Thyroid gland (tissue), 4 donors: ENCODE measurements at regions not wholly inside any gene's neighbourhood (a gene's known extent, or its start where the extent isn't known, plus 50 kb on each side); places are given as distances from the start of the nearest gene placed in this dataset.

ENCODE experiments used
- DNase-seq, 2 donors: peaks; one replicate each; pipeline ENCODE4 v3.0.0-alpha.2; 2019
- H3K27ac ChIP-seq, 3 donors: fragments of 200-600 bp; sonication (generic); 1 replicate in 2 of 3; 2 replicates in 1 of 3; pipeline ENCODE4 v1.5.1; 2016 to 2019; ENCODE audit warnings: mild to moderate bottlenecking in 1 of 3, moderate library complexity in 1 of 3
- H3K27me3 ChIP-seq: fragments of 200-600 bp; sonication (generic); one replicate; pipeline ENCODE4 v1.5.1; 2019
- H3K36me3 ChIP-seq, 2 donors: fragments of 200-600 bp; sonication (generic); one replicate each; pipeline ENCODE4 v1.5.1; 2016 to 2019
- H3K4me1 ChIP-seq, 2 donors: fragments of 200-600 bp; sonication (generic); one replicate each; pipeline ENCODE4 v1.5.1; 2017 to 2019
- H3K4me3 ChIP-seq, 3 donors: fragments of 200-600 bp; sonication (generic); replicated peaks in 1 of 3; 1 replicate in 2 of 3; 2 replicates in 1 of 3; pipeline ENCODE4 v1.5.1; 2016; ENCODE audit warnings: mild to moderate bottlenecking in 1 of 3
- H3K9me3 ChIP-seq: fragments of 200-600 bp; sonication (generic); one replicate; pipeline ENCODE4 v1.5.1; 2017
- POLR2A ChIP-seq, 2 donors: fragments of 450-650 bp; IDR thresholded peaks; one replicate each; pipeline ENCODE4 v1.6.1; 2017; ENCODE audit warnings: antibody characterized with exemption in 2 of 2, mild to moderate bottlenecking in 2 of 2, moderate library complexity in 1 of 2
- WGBS, 2 donors: methylation state at CpG; one replicate each; pipeline ENCODE4 v1.1.5; 2017; 5-methylcytosine and 5-hydroxymethylcytosine counted together
- intact Hi-C: fragments of 100-400 bp; cut with DNase I; formaldehyde crosslinking; loops from one replicate; pipeline ENCODE4 v1.15.1; 2023
- TF ChIP-seq, protein P1 (sequence below), 6 experiments: fragments of 200-600 bp in 3 of 6; fragments of 450-650 bp in 3 of 6; sonication (generic) in 3 of 6; IDR thresholded peaks; one replicate each; pipeline ENCODE4 v1.5.1; 2016 to 2019; ENCODE audit warnings: antibody characterized with exemption in 6 of 6, mild to moderate bottlenecking in 2 of 6, inconsistent platforms in 1 of 6, moderate library complexity in 1 of 6

DNA sequence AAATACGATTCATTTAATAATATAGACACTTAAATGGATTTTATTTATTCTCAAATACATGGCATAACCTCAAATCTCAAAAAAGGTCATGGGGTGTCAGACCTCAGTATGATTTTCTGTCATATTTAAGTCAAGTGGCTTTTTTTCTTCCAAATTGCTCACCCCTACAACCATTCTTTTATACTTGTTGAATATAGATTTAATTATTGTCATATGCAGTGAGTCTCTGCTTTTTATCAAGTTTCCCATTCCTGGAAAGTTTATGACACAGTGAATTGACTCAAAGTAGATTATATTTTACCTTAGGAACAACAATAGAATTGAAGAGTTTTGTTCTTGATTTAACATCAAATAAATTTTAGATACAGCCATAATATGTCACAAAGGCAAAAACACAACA, 59.5 kb upstream of the IRF2BP2 start:
- TF ChIP-seq POLR2A (IDR thresholded peaks at IDR 0.05) = no peak
- TF ChIP-seq, protein P1, sequence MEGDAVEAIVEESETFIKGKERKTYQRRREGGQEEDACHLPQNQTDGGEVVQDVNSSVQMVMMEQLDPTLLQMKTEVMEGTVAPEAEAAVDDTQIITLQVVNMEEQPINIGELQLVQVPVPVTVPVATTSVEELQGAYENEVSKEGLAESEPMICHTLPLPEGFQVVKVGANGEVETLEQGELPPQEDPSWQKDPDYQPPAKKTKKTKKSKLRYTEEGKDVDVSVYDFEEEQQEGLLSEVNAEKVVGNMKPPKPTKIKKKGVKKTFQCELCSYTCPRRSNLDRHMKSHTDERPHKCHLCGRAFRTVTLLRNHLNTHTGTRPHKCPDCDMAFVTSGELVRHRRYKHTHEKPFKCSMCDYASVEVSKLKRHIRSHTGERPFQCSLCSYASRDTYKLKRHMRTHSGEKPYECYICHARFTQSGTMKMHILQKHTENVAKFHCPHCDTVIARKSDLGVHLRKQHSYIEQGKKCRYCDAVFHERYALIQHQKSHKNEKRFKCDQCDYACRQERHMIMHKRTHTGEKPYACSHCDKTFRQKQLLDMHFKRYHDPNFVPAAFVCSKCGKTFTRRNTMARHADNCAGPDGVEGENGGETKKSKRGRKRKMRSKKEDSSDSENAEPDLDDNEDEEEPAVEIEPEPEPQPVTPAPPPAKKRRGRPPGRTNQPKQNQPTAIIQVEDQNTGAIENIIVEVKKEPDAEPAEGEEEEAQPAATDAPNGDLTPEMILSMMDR (IDR thresholded peaks at IDR 0.05) = no peak
- intact Hi-C loops = no loop called here

DNA sequence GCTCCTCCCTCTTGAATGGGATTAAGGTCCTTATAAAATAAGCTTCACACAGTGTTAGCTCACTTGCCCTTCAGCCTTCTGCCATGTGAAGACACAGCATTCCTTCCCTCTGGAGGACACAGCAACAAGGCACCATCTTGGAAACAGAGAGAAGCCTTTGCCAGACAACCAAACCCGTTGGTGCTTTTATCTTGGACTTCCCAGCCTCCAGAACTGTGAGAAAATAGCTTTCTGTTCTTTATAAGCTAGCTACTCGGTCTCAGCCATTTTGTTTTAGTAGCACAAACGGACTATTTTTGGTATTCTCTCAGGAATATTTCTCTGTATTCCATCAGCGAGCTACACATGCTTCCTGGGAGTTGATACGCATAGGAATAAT, 58.6 kb upstream of the IRF2BP2 start:
- intact Hi-C loops = no loop called here
- Histone ChIP-seq H3K4me3 (no peak overlapping the region), H3K27me3 (no peaks in the 10 kb centered on the region), H3K27ac (no peak overlapping the region), H3K36me3 (no peaks in the 10 kb centered on the region), H3K4me1 (no peaks in the 10 kb centered on the region), H3K9me3 (no peaks in the 10 kb centered on the region)
- DNase-seq = no peak
- WGBS, 2 donors = 87 to 94% methylated on average over 5 of the region's 5 CpGs
- no peak for TF ChIP-seq POLR2A (IDR thresholded peaks at IDR 0.05)
- TF ChIP-seq, protein P1 (IDR thresholded peaks at IDR 0.05) = no peak

More for the DNA sequence above, 59.5 kb upstream of the IRF2BP2 start:
- Histone ChIP-seq H3K4me1 (no peaks in the 10 kb centered on the region), H3K27ac (no peak overlapping the region), H3K36me3 (no peaks in the 10 kb centered on the region), H3K9me3 (no peaks in the 10 kb centered on the region), H3K4me3 (no peak overlapping the region), H3K27me3 (no peaks in the 10 kb centered on the region)
- DNase-seq = no peak
- 92 to 96% methylated on average over 1 of the region's 1 CpG for WGBS, 2 donors

GRCh38 chr1:234667600-234668576, 57.9 kb upstream of the IRF2BP2 start:
- intact Hi-C loops = no loop called here

DNA sequence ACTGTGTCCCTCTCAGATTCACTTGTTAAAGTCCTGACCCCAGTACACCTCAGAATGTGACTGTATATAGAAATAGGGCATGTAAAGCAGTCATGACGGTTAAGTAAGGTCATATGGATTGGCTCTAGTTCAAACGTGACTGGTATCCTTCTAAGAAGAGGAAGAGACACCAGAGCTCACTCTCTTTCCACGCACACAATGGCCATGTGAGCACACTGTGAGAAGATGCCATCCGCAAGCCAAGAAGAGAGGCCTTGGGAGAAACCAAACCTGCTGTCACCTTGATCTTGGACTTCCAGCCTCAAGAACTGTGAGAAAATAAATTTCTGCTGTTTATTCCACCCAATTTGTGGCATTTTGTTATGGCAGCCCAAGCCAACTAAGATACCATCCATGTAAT, 56.8 kb upstream of the IRF2BP2 start:
- Histone ChIP-seq H3K4me3 (no peak overlapping the region), H3K36me3 (no peaks in the 10 kb centered on the region), H3K4me1 (no peaks in the 10 kb centered on the region), H3K27ac (no peak overlapping the region), H3K27me3 (no peaks in the 10 kb centered on the region), H3K9me3 (no peaks in the 10 kb centered on the region)
- 72 to 90% methylated on average over 4 of the region's 4 CpGs for WGBS, 2 donors
- intact Hi-C loops = no loop called here
- no peak for DNase-seq
- no peak for TF ChIP-seq POLR2A (IDR thresholded peaks at IDR 0.05)
- TF ChIP-seq, protein P1 (IDR thresholded peaks at IDR 0.05) = no peak

More at GRCh38 chr1:234667600-234668576, 57.9 kb upstream of the IRF2BP2 start:
- no peak overlapping the region for H3K4me3 ChIP-seq
- no peaks in the 10 kb centered on the region for H3K27me3 ChIP-seq
- no peaks in the 10 kb centered on the region for H3K9me3 ChIP-seq
- no peaks in the 10 kb centered on the region for H3K4me1 ChIP-seq
- H3K36me3 ChIP-seq = no peaks in the 10 kb centered on the region
- WGBS, 2 donors = 94 to 97% methylated on average over 2 of the region's 2 CpGs
- no peak for TF ChIP-seq POLR2A (IDR thresholded peaks at IDR 0.05)
- TF ChIP-seq, protein P1 (IDR thresholded peaks at IDR 0.05) = no peak
- DNase-seq = no peak
- no peak overlapping the region for H3K27ac ChIP-seq

DNA sequence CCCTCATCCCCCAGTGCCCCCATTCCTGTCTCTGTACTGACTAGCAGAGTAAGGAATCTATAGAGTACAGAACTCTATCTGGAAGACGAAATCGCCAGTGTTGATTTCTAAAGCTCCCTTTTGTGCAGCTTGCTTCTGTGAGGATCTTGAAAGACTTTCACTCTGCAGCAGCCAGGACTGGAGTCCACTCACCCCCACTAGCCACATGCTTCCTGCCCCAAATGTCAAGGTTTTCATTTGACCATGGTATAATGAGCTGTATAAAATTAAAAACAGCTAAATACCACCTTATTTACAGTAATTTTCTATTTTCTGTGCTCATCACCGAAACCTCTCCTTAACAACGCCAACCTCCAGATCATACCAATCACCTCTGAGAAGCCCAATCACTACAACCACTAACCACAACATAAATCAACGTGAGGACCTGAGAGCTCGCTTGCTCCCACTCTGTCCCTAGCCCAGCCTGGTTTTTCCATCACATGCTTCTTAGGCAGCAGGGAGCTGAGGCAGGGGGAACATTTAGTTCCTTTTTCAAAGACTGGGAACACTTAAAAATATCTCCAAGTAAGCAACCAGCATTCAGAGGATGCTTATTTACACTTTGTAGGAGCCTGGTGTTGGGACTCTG, 56.1 kb upstream of the IRF2BP2 start:
- Histone ChIP-seq H3K27ac (no peak overlapping the region), H3K27me3 (no peaks in the 10 kb centered on the region), H3K4me1 (no peaks in the 10 kb centered on the region), H3K36me3 (no peaks in the 10 kb centered on the region), H3K4me3 (no peak overlapping the region), H3K9me3 (no peaks in the 10 kb centered on the region)
- DNase-seq = no peak
- TF ChIP-seq POLR2A (IDR thresholded peaks at IDR 0.05) = no peak
- TF ChIP-seq, protein P1 (IDR thresholded peaks at IDR 0.05) = no peak
- whole genome bisulfite sequencing, 2 donors = 91% methylated on average over 6 of the region's 6 CpGs
- intact Hi-C loops = no loop called here
